ENCODE measurements at regions not wholly inside any gene's neighbourhood (a gene's known extent, or its start where the extent isn't known, plus 50 kb on each side); places are given as distances from the start of the nearest gene placed in this dataset.

- TF ChIP-seq CTCF (IDR thresholded peaks at IDR 0.05) (no peak), POLR2A (IDR thresholded peaks at IDR 0.05) (no peak)
Measured at GRCh38 chr13:55992145-55992544, 1148.6 kb upstream of the PRR20A start.

Data from thyroid gland (tissue), 4 donors.